HCT116 (cell line): ENCODE measurements at regions not wholly inside any gene's neighbourhood (a gene's known extent, or its start where the extent isn't known, plus 50 kb on each side); places are given as distances from the start of the nearest gene placed in this dataset.

Experiments used
- ATAC-seq: fragments of 200-7000 bp; cut with Tn5 transposase; 2 replicates; pipeline ENCODE4 v1.9.1; 2020; ENCODE audit warnings: mild to moderate bottlenecking, moderate library complexity
- BruUV-seq: library from RNA; stranded (reverse); fragments of 400-500 nt; replicated peaks from 2 replicates; lab custom pipeline; 2021; lab: Mats Ljungman, UMichigan
- CTCF ChIA-PET: fragments of 300-600 bp; sonication (Branson Sonifier 250); formaldehyde crosslinking; loops from one replicate; lab custom pipeline; 2021; ENCODE audit warnings: antibody characterized with exemption; lab: Charles Lee
- POLR2A ChIA-PET: fragments of 300-600, 350-600 bp; sonication (Branson Sonifier 250); formaldehyde crosslinking; loops from one replicate; lab custom pipeline; 2021; ENCODE audit warnings: antibody characterized with exemption; lab: Charles Lee
- RAD21 ChIA-PET, 2 experiments: fragments of 300-600 bp; sonication (Branson Sonifier 250); formaldehyde crosslinking; loops; one replicate each; lab custom pipeline; 2023; ENCODE audit warnings: low total read pairs in 2 of 2; ENCODE audit not compliant: uncharacterized antibody in 2 of 2, unreplicated experiment in 2 of 2, low non-redundant PET in 1 of 2; lab: Charles Lee
- DNase-seq: peaks from one replicate; pipeline ENCODE4 v3.0.0-alpha.2; 2010; ENCODE audit warnings: low read depth, low spot score
- H2AFZ ChIP-seq: fragments of 200-600 bp; shearing (Covaris generic), sonication (generic); 2 replicates; pipeline ENCODE4 v1.6.1; 2017; ENCODE audit warnings: low read depth, mixed run types, mixed read lengths, antibody characterized with exemption, low read length; ENCODE audit not compliant: poor library complexity, severe bottlenecking
- H3K27ac ChIP-seq: 2 replicates; pipeline ENCODE4 v1.5.1; 2012; ENCODE audit warnings: low read depth, low read length
- H3K27me3 ChIP-seq: fragments of 200-600 bp; sonication (generic); 2 replicates; pipeline ENCODE4 v1.6.1; 2016; ENCODE audit warnings: mixed run types, low read length, mixed read lengths; ENCODE audit not compliant: insufficient read depth
- H3K36me3 ChIP-seq, 2 experiments: fragments of 200-500 bp in 1 of 2; fragments of 200-600 bp in 1 of 2; sonication (Bioruptor generic) in 1 of 2; sonication (generic) in 1 of 2; 2 replicates each; pipeline versions ENCODE4 v1.5.1 to v1.6.1; 2014 to 2016; ENCODE audit warnings: low read length in 2 of 2, inconsistent platforms in 1 of 2, mixed read lengths in 1 of 2, mixed run types in 1 of 2; ENCODE audit not compliant: insufficient read depth in 2 of 2, control insufficient read depth in 1 of 2
- H3K4me1 ChIP-seq, 2 experiments: fragments of 200-600 bp in 1 of 2; sonication (generic) in 1 of 2; 2 replicates each; pipeline versions ENCODE4 v1.5.1 to v1.6.1; 2012 to 2017; ENCODE audit warnings: low read length in 2 of 2, inconsistent platforms in 1 of 2, mild to moderate bottlenecking in 1 of 2, mixed read lengths in 1 of 2, mixed run types in 1 of 2, moderate library complexity in 1 of 2; ENCODE audit not compliant: insufficient read depth in 2 of 2, control insufficient read depth in 1 of 2
- H3K4me2 ChIP-seq: fragments of 200-600 bp; sonication (generic); 2 replicates; pipeline ENCODE4 v1.6.1; 2017; ENCODE audit warnings: mixed run types, low read length, mixed read lengths
- H3K4me3 ChIP-seq, 2 experiments: fragments of 200-600 bp in 1 of 2; sonication (generic) in 1 of 2; replicated peaks in 1 of 2; 2 replicates each; pipeline ENCODE4 v1.5.1; 2011 to 2016; ENCODE audit warnings: low read length in 2 of 2, control low read depth in 1 of 2, low read depth in 1 of 2, mild to moderate bottlenecking in 1 of 2, mixed read lengths in 1 of 2, mixed run types in 1 of 2
- H3K79me2 ChIP-seq: fragments of 200-600 bp; sonication (generic); 2 replicates; pipeline ENCODE4 v1.6.1; 2017; ENCODE audit warnings: mild to moderate bottlenecking, mixed run types, low read length, moderate library complexity, mixed read lengths; ENCODE audit not compliant: insufficient read depth
- H3K9ac ChIP-seq: fragments of 200-600 bp; sonication (generic); 2 replicates; pipeline ENCODE4 v1.6.1; 2016; ENCODE audit warnings: low read length, mixed read lengths
- H3K9me2 ChIP-seq: fragments of 200-600 bp; sonication (generic), shearing (Covaris generic); 2 replicates; pipeline ENCODE4 v1.6.1; 2017; ENCODE audit warnings: mixed run types, mild to moderate bottlenecking, moderate library complexity; ENCODE audit not compliant: insufficient read depth
- H3K9me3 ChIP-seq, 2 experiments: fragments of 200-500 bp in 1 of 2; fragments of 200-600 bp in 1 of 2; sonication (Bioruptor generic) in 1 of 2; sonication (generic) in 1 of 2; 2 replicates each; pipeline ENCODE4 v1.6.1; 2014 to 2017; ENCODE audit warnings: low read length in 2 of 2, mixed read lengths in 2 of 2, inconsistent platforms in 1 of 2, low read depth in 1 of 2, mild to moderate bottlenecking in 1 of 2, mixed run types in 1 of 2, moderate library complexity in 1 of 2; ENCODE audit not compliant: control insufficient read depth in 1 of 2, insufficient read depth in 1 of 2
- H4K20me1 ChIP-seq: fragments of 200-600 bp; sonication (generic), shearing (Covaris generic); 2 replicates; pipeline ENCODE4 v1.6.1; 2017; ENCODE audit warnings: mixed run types, mild to moderate bottlenecking, moderate library complexity; ENCODE audit not compliant: insufficient read depth
- CEBPB ChIP-seq: IDR thresholded peaks from 2 replicates; pipeline ENCODE4 v1.6.1; 2012; ENCODE audit warnings: low read depth
- CTCF ChIP-seq, 3 experiments: fragments of 200-600 bp in 1 of 3; sonication (generic) in 1 of 3; IDR thresholded peaks in 2 of 3; conservative IDR thresholded peaks in 1 of 3; 2 replicates each; pipeline ENCODE4 v1.5.1; 2012 to 2017; ENCODE audit warnings: low read depth in 2 of 3, low read length in 2 of 3, antibody characterized with exemption in 1 of 3, borderline replicate concordance in 1 of 3, control low read depth in 1 of 3, mild to moderate bottlenecking in 1 of 3, mixed read lengths in 1 of 3, mixed run types in 1 of 3, moderate library complexity in 1 of 3; ENCODE audit not compliant: insufficient read depth in 1 of 3
- ELF1 ChIP-seq: IDR thresholded peaks from 2 replicates; pipeline ENCODE4 v1.6.1; 2012; ENCODE audit warnings: low read depth, borderline replicate concordance
- EZH2 ChIP-seq: fragments of 200-600 bp; sonication (generic); IDR thresholded peaks from 2 replicates; pipeline ENCODE4 v1.6.1; 2017; ENCODE audit warnings: antibody characterized with exemption, mixed run types
- FOSL1 ChIP-seq: IDR thresholded peaks from 2 replicates; pipeline ENCODE4 v1.6.1; 2012; ENCODE audit warnings: low read depth
- JUND ChIP-seq: IDR thresholded peaks from 2 replicates; pipeline ENCODE4 v1.6.1; 2012
- MAX ChIP-seq: IDR thresholded peaks from 2 replicates; pipeline ENCODE4 v1.6.1; 2012
- POLR2A ChIP-seq: IDR thresholded peaks from 2 replicates; pipeline ENCODE4 v1.7.0; 2011; ENCODE audit warnings: borderline replicate concordance; ENCODE audit not compliant: insufficient read depth, insufficient read length; ENCODE audit errors: extremely low read depth
- POLR2AphosphoS5 ChIP-seq: IDR thresholded peaks from 2 replicates; pipeline ENCODE4 v1.6.1; 2011; ENCODE audit warnings: mild to moderate bottlenecking, low read depth, low read length, moderate library complexity
- REST ChIP-seq: IDR thresholded peaks from 2 replicates; pipeline ENCODE4 v1.6.1; 2012; ENCODE audit warnings: low read depth
- SIN3A ChIP-seq: IDR thresholded peaks from 2 replicates; pipeline ENCODE4 v1.6.1; 2012; ENCODE audit warnings: low read depth
- SP1 ChIP-seq: IDR thresholded peaks from 2 replicates; pipeline ENCODE4 v1.6.1; 2012; ENCODE audit warnings: low read depth
- SRF ChIP-seq: IDR thresholded peaks from 2 replicates; pipeline ENCODE4 v1.6.1; 2012; ENCODE audit warnings: low read depth
- TCF7L2 ChIP-seq: IDR thresholded peaks from 2 replicates; pipeline ENCODE4 v1.7.0; 2011; ENCODE audit warnings: borderline replicate concordance, inconsistent platforms; ENCODE audit not compliant: insufficient read depth, insufficient read length; ENCODE audit errors: extremely low read depth
- YY1 ChIP-seq: IDR thresholded peaks from 2 replicates; pipeline ENCODE4 v1.6.1; 2011; ENCODE audit warnings: low read length, low read depth, moderate library complexity, mild to moderate bottlenecking; ENCODE audit not compliant: insufficient replicate concordance; ENCODE audit errors: extremely low read depth
- ZFX ChIP-seq: fragments of 450-650 bp; IDR thresholded peaks from 2 replicates; pipeline ENCODE4 v1.6.1; 2017
- intact Hi-C: fragments of 100-400 bp; cut with micrococcal nuclease; formaldehyde crosslinking; loops from 2 replicates; pipeline ENCODE4 v1.10.0; 2022
- TF ChIP-seq, protein P1 (sequence below): IDR thresholded peaks from 2 replicates; pipeline ENCODE4 v1.6.1; 2011; ENCODE audit warnings: mild to moderate bottlenecking, low read length, moderate library complexity; ENCODE audit not compliant: insufficient replicate concordance; ENCODE audit errors: extremely low read depth

DNA sequence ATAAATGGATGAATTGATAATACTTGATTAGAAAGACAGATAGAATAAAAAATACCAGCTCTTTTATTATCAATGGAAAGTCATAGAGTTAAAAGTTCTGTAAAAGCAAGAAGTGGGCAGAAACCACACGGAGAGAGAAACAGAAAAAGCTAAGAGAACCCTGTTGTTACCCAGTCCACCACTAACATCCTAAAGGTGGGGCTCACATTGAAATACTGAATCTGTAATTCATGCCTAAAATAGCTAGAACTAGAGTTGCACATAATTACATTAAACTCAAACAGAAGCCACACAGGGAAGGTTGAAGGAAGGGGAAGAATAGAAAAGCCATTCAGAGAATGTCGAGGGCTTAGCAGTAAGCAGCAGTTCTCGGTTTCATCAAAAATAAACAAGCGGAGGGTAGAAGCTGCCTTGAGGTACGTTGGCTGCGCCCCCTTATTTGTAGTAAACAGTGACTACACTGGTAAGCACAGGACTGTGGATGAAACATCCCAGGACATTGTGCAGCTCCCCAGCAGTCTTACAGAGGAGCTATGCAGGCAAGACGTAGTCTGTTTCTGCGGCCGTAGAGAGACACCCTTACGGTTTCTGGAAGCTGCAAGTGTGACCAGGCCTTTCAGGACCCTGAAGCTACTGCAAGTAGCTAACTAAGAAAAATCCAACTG lies 1247.0 kb upstream of the GYPC start:
- no TSS peak for BruUV-seq
- RAD21 ChIA-PET: no interaction called here
- Histone ChIP-seq H3K4me1 (no peaks in the 10 kb centered on the region), H3K79me2 (no peaks in the 10 kb centered on the region), H3K27ac (no peak overlapping the region), H2AFZ (no peak overlapping the region), H4K20me1 (no peaks in the 10 kb centered on the region), H3K36me3 (no peaks in the 10 kb centered on the region)
- no peak for DNase-seq
- intact Hi-C loops: no loop called here
- POLR2A ChIA-PET: no interaction called here
- TF ChIP-seq ZFX: no peak
- TF ChIP-seq ELF1: no peak
- TF ChIP-seq REST: no peak
- TF ChIP-seq JUND: no peak
- TF ChIP-seq YY1: no peak
- TF ChIP-seq CEBPB: no peak
- TF ChIP-seq, protein P1, sequence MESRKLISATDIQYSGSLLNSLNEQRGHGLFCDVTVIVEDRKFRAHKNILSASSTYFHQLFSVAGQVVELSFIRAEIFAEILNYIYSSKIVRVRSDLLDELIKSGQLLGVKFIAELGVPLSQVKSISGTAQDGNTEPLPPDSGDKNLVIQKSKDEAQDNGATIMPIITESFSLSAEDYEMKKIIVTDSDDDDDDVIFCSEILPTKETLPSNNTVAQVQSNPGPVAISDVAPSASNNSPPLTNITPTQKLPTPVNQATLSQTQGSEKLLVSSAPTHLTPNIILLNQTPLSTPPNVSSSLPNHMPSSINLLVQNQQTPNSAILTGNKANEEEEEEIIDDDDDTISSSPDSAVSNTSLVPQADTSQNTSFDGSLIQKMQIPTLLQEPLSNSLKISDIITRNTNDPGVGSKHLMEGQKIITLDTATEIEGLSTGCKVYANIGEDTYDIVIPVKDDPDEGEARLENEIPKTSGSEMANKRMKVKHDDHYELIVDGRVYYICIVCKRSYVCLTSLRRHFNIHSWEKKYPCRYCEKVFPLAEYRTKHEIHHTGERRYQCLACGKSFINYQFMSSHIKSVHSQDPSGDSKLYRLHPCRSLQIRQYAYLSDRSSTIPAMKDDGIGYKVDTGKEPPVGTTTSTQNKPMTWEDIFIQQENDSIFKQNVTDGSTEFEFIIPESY: no peak
- TF ChIP-seq TCF7L2: no peak
- no peak for TF ChIP-seq SP1
- TF ChIP-seq CTCF (IDR thresholded peaks at IDR 0.05 in 2 of 3, conservative IDR thresholded peaks at IDR 0.05 in 1 of 3; ENCODE audit: borderline replicate concordance in 1 of 3, insufficient read depth in 1 of 3, low read depth in 2 of 3, low read length in 2 of 3): no peak
- no peak for TF ChIP-seq POLR2AphosphoS5
- TF ChIP-seq POLR2A: no peak
- no peak for TF ChIP-seq SRF
- no peak for TF ChIP-seq SIN3A
- TF ChIP-seq FOSL1: no peak
- TF ChIP-seq MAX: no peak
- no peak for TF ChIP-seq EZH2
- TF ChIP-seq, all 23 proteins: peak for 0
- H3K9me2 ChIP-seq: no peaks in the 10 kb centered on the region
- no peak overlapping the region for H3K4me2 ChIP-seq
- CTCF ChIA-PET: no interaction called here
- H3K9me3 ChIP-seq: peaks cover 7 to 23% of the 10 kb centered on the region in 2 experiments; a peak in 1 of 4 replicates
- no peaks in the 10 kb centered on the region for H3K27me3 ChIP-seq
- no peak overlapping the region for H3K4me3 ChIP-seq
- no peak for ATAC-seq
- H3K9ac ChIP-seq: no peak overlapping the region
